ENCODE measurements at regions not wholly inside any gene's neighbourhood (a gene's known extent, or its start where the extent isn't known, plus 50 kb on each side); places are given as distances from the start of the nearest gene placed in this dataset.
"Not testable (repeated sequence)": the region's sequence is repeated elsewhere in the genome, so short reads cannot be mapped to it uniquely, and the experiment has no call there.

- DNase-seq (ENCODE audit: low read depth in 2 of 2), result no peak
These were observed 298.0 kb upstream of the PROK2 start for GRCh38 chr3:72082776-72083462.

GRCh38 chr3:72082186-72082715 lies 297.3 kb upstream of the PROK2 start:
- DNase-seq (ENCODE audit: low read depth in 2 of 2), result no peak

DNA sequence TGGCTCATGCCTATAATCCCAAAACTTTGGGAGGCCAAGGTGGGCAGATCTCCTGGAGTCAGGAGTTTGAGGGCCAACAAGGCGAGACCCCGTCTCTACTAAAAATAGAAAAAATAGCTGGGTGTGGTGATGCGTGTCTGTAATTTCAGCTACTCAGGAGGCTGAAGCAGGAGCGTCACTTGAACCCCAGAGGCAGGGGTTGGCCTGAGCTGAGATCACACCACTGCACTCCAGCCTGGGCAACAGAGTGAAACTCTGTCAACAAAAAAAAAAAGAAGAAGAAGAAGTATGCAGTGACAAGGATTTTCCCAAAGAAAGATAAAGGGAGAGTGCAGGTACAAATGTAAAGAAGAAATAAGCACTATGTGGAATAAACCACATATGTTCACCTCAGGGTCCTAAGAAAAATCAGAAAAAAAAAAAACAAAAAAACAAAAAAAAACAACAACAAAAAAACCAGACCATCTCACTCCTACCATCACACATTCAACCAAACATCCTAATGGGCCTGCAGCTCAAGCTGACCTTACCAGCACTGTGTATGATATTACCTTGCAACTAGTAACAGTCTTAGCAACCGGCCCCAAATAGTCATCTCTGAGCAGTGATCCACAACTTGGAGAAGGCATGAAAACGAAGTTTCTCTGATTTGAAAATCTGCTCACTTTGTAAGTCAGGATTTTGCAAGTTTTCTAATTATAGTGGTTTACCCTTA lies 296.7 kb upstream of the PROK2 start:
- DNase-seq (ENCODE audit: low read depth in 2 of 2), result no peak

- no peak for DNase-seq (ENCODE audit: low read depth in 2 of 2)
These were observed 295.9 kb upstream of the PROK2 start for GRCh38 chr3:72080800-72081199.

DNA sequence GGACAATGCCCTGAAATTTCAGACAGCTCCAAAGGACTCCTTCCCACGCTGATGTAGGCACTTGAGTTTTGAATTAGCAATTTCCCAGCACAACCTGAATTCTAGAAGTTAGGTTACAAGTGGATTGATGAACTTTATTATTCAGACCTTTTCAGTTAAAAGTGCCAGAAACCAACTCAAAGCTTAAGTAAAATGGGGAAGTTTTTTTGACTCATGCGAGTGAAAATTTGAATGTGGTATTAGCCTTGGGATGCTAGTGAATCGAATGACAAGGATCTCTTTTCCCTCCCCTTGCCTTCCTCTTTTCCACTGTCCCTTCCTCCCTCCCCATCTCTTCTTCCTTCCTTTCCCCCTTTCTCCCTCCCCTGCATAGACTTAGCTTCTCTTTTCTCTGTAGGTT lies 295.1 kb upstream of the PROK2 start:
- no peak for DNase-seq (ENCODE audit: low read depth in 2 of 2)

DNA sequence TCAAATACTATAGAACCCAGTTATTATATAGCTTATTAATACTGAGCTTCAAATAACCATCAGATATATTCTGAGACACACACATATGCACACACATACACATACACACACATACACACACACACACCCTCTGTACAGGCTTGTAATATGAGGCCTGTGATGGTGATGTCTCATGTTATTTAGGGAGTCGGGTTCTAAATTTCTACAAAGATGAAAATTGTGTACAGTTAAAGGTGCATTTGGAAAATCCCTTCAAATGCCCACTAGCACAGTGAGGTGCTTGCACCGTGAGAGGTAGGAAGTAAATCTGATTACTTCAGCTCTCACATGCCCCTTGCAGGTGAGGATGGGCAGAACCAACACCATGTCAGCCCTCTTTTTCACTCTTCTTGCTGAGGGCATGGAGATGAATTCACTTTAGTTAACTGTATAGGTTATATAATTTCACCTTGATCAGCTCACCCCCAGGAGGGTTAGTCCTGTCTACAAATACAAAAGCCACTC lies 294.5 kb upstream of the PROK2 start:
- no peak for DNase-seq (ENCODE audit: low read depth in 2 of 2)

- no peak for DNase-seq (ENCODE audit: low read depth in 2 of 2)
These were observed 293.9 kb upstream of the PROK2 start for GRCh38 chr3:72078676-72079368.

GRCh38 chr3:72077473-72078259 lies 292.7 kb upstream of the PROK2 start:
- DNase-seq (ENCODE audit: low read depth in 2 of 2), result no peak

DNA sequence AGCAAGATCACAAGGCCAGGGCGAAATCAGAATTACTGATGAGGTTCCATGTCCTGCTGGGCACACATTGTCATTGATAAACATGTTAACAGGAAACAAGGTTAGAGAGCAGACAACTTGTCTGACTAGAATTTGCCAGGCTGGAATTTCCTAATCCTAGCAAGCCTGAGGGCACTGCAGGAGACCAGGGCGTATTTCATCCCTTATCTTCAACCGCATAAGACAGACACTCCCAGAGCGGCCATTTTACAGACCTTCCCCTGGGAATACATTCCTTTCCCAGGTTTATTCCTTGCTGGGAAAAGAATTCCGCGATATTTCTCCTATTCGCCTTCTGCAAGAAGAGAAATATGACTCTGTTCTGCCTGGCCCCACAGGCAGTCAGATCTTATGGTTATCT lies 290.9 kb upstream of the PROK2 start:
- DNase-seq (ENCODE audit: low read depth in 2 of 2), result not testable (repeated sequence)

DNA sequence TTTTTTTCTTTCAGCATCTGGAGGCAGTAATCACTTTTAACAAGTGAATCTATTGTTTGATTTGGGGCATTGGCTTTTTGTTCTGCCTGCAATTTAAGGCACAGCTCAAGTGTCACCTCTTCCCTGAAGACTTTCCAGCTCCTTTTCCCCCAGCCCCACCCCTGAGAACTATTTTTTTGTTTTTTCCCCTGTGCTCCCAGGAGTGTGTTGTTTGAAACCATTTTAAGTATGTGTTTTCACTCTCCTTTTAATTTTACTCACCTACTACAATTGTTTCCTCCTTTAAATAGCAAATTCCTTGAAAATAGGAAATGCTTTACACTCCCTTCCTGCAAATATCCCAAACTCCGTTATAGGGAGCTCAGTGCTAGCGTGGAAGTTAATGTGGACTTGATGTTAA lies 286.7 kb upstream of the PROK2 start:
- DNase-seq (ENCODE audit: low read depth in 2 of 2), result no peak

GRCh38 chr3:72070005-72070404 lies 285.1 kb upstream of the PROK2 start:
- DNase-seq (ENCODE audit: low read depth in 2 of 2), result no peak

DNA sequence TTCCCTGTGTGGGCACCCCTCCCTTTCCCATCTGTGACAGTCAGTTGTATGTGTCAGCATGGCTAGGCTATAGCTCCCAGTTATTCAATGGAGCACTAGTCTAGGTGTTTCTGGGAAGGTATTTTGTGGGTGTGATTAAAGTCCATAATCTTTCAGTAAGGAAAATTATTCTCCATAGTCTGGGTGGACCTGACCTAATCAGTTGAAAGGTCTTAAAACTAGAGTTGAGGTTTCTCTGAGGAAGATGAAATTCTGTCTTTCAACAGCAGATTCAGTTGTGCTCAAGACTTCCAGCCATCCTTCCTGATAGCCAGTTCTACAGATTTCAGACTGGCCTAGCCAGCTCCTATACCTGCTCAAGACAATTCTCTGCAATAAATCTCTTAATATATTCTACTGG lies 284.6 kb upstream of the PROK2 start:
- DNase-seq (ENCODE audit: low read depth in 2 of 2), result no peak

- DNase-seq (ENCODE audit: low read depth in 2 of 2), result no peak
These were observed 283.7 kb upstream of the PROK2 start for GRCh38 chr3:72068621-72069020.

- DNase-seq (ENCODE audit: low read depth in 2 of 2), result no peak
These were observed 282.8 kb upstream of the PROK2 start for GRCh38 chr3:72067721-72068120.

DNA sequence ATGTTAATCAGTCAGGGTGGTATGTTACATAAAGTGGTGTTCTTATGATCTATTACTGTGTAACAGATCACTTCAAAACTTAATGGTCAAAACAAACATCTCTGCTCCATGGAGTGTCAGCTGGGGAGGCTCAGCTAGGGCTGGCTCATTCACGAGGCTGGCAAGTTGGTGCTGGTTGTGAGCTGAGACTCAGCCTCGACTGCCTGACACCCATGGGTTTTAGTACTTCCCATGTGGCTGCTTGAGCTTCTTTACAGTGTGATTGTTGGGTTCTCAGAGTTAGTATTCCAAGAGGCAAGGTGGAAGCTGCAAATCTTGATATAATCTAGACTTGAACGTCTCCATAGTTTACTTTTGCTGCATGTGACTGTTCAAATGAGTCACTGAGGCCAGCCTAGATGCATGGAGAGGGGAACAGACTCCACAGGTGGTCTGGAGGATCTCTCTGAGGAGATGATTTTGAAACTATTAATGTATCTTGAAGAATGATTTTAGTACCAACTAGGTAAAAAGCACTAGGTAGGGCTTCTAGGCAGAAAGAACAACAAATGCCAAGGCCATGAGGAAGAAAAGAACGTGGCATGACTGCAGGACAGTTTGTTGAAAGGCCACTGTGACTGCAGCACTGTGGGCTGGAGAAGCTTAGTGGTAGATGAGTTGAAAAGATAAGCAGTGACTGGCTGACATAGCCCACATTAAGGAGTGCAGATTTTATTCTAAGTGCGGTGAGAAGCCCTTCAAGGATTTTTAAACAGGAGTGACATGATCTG lies 281.1 kb upstream of the PROK2 start:
- DNase-seq (ENCODE audit: low read depth in 2 of 2), result no peak

DNA sequence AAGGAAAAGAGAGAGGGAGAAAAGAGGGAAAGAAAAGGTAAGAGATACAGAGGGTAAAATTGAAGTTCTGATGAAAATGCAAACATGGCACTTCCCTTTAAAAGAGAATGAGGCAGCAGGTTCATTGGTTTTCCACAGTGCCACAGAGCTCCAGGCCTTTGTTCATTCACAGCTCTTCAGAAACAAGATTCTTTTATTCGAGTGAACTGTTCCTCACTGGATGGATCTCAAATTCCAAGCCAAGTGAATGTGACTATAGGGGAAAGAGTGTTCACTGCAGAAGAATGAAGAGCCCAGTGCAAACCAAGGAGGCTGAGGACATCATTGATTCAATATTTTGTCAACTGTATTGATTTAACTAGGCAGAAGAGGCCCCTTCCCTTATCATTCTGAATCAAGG lies 280.3 kb upstream of the PROK2 start:
- DNase-seq (ENCODE audit: low read depth in 2 of 2), result no peak

DNA sequence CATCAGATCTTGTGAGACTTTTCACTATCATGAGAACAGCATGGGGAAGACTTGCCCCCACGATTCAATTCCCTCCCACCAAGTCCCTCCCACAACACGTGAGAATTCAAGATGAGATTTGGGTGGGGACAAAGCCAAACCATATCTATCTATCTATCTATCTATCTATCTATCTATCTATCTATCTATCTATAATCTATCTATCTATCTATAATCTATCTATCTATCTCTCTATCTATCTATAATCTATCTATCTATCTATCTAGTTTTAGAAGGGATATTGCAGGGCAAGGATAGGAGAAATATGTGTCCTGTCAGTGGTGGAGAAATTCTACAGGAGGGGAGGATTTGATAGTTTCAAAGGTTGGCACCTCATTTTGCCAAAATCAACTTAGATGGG lies 279.8 kb upstream of the PROK2 start:
- DNase-seq (ENCODE audit: low read depth in 2 of 2), result not testable (repeated sequence)

DNA sequence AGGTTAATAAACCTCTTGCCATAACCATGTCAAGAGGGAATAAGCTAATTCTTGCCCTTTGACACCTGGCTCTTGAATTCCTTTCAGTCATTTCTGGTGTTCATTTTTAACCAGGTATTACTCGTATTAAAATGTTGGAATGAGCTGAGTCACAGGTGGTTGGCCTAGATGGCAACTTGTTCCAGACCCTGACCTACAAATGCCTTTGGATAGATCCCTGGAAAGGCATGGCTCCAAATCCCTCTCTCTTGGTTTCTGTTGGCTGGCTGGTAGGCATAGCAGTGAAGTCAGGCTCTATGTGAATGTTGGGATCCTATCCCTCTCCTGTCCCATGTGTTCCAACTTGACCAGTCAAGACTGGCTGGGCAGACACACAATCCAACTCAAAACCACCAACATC lies 277.1 kb upstream of the PROK2 start:
- DNase-seq (ENCODE audit: low read depth in 2 of 2), result no peak

DNA sequence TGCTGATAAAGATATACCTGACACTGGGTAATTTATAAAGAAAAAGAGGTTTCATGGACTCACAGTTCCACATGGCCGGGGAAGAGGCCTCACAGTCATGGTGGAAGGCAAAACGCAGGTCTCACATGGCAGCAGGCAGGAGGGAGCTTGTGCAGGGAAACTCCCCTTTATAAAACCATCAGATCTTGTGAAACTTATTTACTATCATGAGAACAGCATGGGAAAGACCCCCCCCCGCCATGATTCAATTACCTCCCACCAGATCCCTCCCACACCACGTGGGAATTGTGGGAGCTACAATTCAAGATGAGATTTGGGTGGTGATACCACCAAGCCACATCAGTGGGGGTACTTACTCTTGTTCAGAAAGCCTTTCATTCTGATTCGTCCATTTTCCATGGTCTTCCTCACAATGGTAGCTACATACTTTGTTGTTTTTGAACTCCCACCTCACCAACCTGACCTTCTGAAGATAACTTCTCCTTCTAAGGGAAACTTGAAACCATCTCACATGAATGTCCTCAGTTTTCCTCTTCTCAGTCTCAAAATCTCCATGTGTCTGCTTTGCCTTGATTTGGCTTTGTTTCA lies 275.6 kb upstream of the PROK2 start:
- DNase-seq (ENCODE audit: low read depth in 2 of 2), result no peak

DNA sequence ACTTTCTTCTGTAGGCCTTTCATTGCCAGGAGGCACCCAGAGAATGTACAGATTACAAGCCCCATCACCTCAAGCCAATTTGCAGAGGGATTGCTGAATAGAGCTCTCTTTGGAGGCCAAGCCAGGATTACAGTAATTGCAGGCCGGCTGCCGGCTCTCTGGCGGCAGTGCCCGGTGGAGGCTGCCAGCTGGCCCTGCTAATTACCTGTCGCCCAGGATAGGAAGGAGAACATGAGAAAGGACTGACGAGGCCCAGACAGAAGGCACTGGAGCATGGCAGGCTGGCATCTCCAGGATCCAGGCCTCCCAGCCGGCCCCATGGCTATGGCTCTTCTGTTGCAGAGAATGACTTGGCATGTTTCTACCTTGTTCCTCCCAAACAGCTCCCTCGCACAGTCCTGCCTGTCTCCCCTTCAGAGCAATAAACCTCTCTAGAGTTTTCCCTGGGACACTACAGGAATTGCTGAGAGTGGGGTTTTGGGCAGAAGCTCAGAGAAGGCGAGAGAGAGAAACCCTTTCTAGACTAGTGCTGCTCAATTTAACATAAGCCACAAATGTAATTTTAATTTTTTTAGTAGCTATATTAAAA lies 273.6 kb upstream of the PROK2 start:
- no peak for DNase-seq (ENCODE audit: low read depth in 2 of 2)

Measured in stimulated activated CD8-positive, alpha-beta memory T cell treated with anti-CD3 and anti-CD28 coated beads, Interleukin-2, amount 100 ng/mL, for 1 hour (primary cell).